ENCODE measurements at regions not wholly inside any gene's neighbourhood (a gene's known extent, or its start where the extent isn't known, plus 50 kb on each side); places are given as distances from the start of the nearest gene placed in this dataset.

- no peaks in the 10 kb centered on the region for H3K27me3 ChIP-seq (ENCODE audit: insufficient read depth, low read length)
- no peak overlapping the region for H3K27ac ChIP-seq (ENCODE audit: low read length)
- H3K36me3 ChIP-seq (ENCODE audit: insufficient read depth, low read depth, low read length), result no peaks in the 10 kb centered on the region
- no peaks in the 10 kb centered on the region for H3K9me3 ChIP-seq (ENCODE audit: insufficient read depth, low read depth, low read length)
- no peak overlapping the region for H3K9ac ChIP-seq (ENCODE audit: low read depth, low read length)
- no peak overlapping the region for H3K4me3 ChIP-seq (ENCODE audit: low read length)
- H3K4me1 ChIP-seq (ENCODE audit: insufficient read depth, low read length), result no peaks in the 10 kb centered on the region
Observed at GRCh38 chr4:125826801-125827695, 512.3 kb downstream of the FAT4 start.

GRCh38 chr4:125827696-125828052 lies 512.9 kb downstream of the FAT4 start:
- Histone ChIP-seq H3K36me3 (ENCODE audit: insufficient read depth, low read depth, low read length) (no peaks in the 10 kb centered on the region), H3K27me3 (ENCODE audit: insufficient read depth, low read length) (no peaks in the 10 kb centered on the region), H3K27ac (ENCODE audit: low read length) (no peak overlapping the region), H3K9ac (ENCODE audit: low read depth, low read length) (no peak overlapping the region), H3K9me3 (ENCODE audit: insufficient read depth, low read depth, low read length) (no peaks in the 10 kb centered on the region), H3K4me1 (ENCODE audit: insufficient read depth, low read length) (no peaks in the 10 kb centered on the region), H3K4me3 (ENCODE audit: low read length) (no peak overlapping the region)

- Histone ChIP-seq H3K27me3 (ENCODE audit: insufficient read depth, low read length) (no peaks in the 10 kb centered on the region), H3K4me3 (ENCODE audit: low read length) (no peak overlapping the region), H3K36me3 (ENCODE audit: insufficient read depth, low read depth, low read length) (no peaks in the 10 kb centered on the region), H3K4me1 (ENCODE audit: insufficient read depth, low read length) (no peaks in the 10 kb centered on the region), H3K9me3 (ENCODE audit: insufficient read depth, low read depth, low read length) (no peaks in the 10 kb centered on the region), H3K27ac (ENCODE audit: low read length) (no peak overlapping the region), H3K9ac (ENCODE audit: low read depth, low read length) (no peak overlapping the region)
Observed at GRCh38 chr4:125828346-125828745, 513.6 kb downstream of the FAT4 start.

- H3K4me3 ChIP-seq (ENCODE audit: low read length), result no peak overlapping the region
- H3K27ac ChIP-seq (ENCODE audit: low read length), result no peak overlapping the region
Observed at GRCh38 chr4:125832161-125832560, 517.4 kb downstream of the FAT4 start.

GRCh38 chr4:125836597-125837195 lies 521.9 kb downstream of the FAT4 start:
- no peaks in the 10 kb centered on the region for H3K36me3 ChIP-seq (ENCODE audit: insufficient read depth, low read depth, low read length)
- H3K9me3 ChIP-seq (ENCODE audit: insufficient read depth, low read depth, low read length), result no peaks in the 10 kb centered on the region
- no peak overlapping the region for H3K27ac ChIP-seq (ENCODE audit: low read length)
- H3K27me3 ChIP-seq (ENCODE audit: insufficient read depth, low read length), result no peaks in the 10 kb centered on the region
- H3K4me1 ChIP-seq (ENCODE audit: insufficient read depth, low read length), result no peaks in the 10 kb centered on the region
- no peak overlapping the region for H3K4me3 ChIP-seq (ENCODE audit: low read length)
- H3K9ac ChIP-seq (ENCODE audit: low read depth, low read length), result no peak overlapping the region

More at GRCh38 chr4:125832161-125832560, 517.4 kb downstream of the FAT4 start:
- Histone ChIP-seq H3K27me3 (ENCODE audit: insufficient read depth, low read length) (no peaks in the 10 kb centered on the region), H3K36me3 (ENCODE audit: insufficient read depth, low read depth, low read length) (no peaks in the 10 kb centered on the region), H3K9ac (ENCODE audit: low read depth, low read length) (no peak overlapping the region), H3K4me1 (ENCODE audit: insufficient read depth, low read length) (no peaks in the 10 kb centered on the region), H3K9me3 (ENCODE audit: insufficient read depth, low read depth, low read length) (no peaks in the 10 kb centered on the region)

GRCh38 chr4:125837493-125838201 lies 522.9 kb downstream of the FAT4 start:
- H3K9me3 ChIP-seq (ENCODE audit: insufficient read depth, low read depth, low read length), result no peaks in the 10 kb centered on the region
- no peaks in the 10 kb centered on the region for H3K27me3 ChIP-seq (ENCODE audit: insufficient read depth, low read length)
- H3K27ac ChIP-seq (ENCODE audit: low read length), result no peak overlapping the region
- H3K9ac ChIP-seq (ENCODE audit: low read depth, low read length), result no peak overlapping the region
- H3K4me3 ChIP-seq (ENCODE audit: low read length), result no peak overlapping the region
- H3K4me1 ChIP-seq (ENCODE audit: insufficient read depth, low read length), result no peaks in the 10 kb centered on the region
- H3K36me3 ChIP-seq (ENCODE audit: insufficient read depth, low read depth, low read length), result no peaks in the 10 kb centered on the region

GRCh38 chr4:125838202-125838601 lies 523.4 kb downstream of the FAT4 start:
- Histone ChIP-seq H3K9ac (ENCODE audit: low read depth, low read length) (no peak overlapping the region), H3K27me3 (ENCODE audit: insufficient read depth, low read length) (no peaks in the 10 kb centered on the region), H3K36me3 (ENCODE audit: insufficient read depth, low read depth, low read length) (no peaks in the 10 kb centered on the region), H3K4me1 (ENCODE audit: insufficient read depth, low read length) (no peaks in the 10 kb centered on the region), H3K27ac (ENCODE audit: low read length) (no peak overlapping the region), H3K9me3 (ENCODE audit: insufficient read depth, low read depth, low read length) (no peaks in the 10 kb centered on the region), H3K4me3 (ENCODE audit: low read length) (no peak overlapping the region)

GRCh38 chr4:125838924-125839323 lies 524.2 kb downstream of the FAT4 start:
- no peak overlapping the region for H3K4me3 ChIP-seq (ENCODE audit: low read length)
- H3K9ac ChIP-seq (ENCODE audit: low read depth, low read length), result no peak overlapping the region
- no peaks in the 10 kb centered on the region for H3K36me3 ChIP-seq (ENCODE audit: insufficient read depth, low read depth, low read length)
- no peaks in the 10 kb centered on the region for H3K27me3 ChIP-seq (ENCODE audit: insufficient read depth, low read length)
- no peaks in the 10 kb centered on the region for H3K4me1 ChIP-seq (ENCODE audit: insufficient read depth, low read length)
- no peak overlapping the region for H3K27ac ChIP-seq (ENCODE audit: low read length)
- H3K9me3 ChIP-seq (ENCODE audit: insufficient read depth, low read depth, low read length), result no peaks in the 10 kb centered on the region

GRCh38 chr4:125843947-125844346 lies 529.2 kb downstream of the FAT4 start:
- Histone ChIP-seq H3K27me3 (ENCODE audit: insufficient read depth, low read length) (no peaks in the 10 kb centered on the region), H3K4me1 (ENCODE audit: insufficient read depth, low read length) (no peaks in the 10 kb centered on the region), H3K4me3 (ENCODE audit: low read length) (no peak overlapping the region), H3K9ac (ENCODE audit: low read depth, low read length) (no peak overlapping the region), H3K36me3 (ENCODE audit: insufficient read depth, low read depth, low read length) (no peaks in the 10 kb centered on the region), H3K27ac (ENCODE audit: low read length) (no peak overlapping the region), H3K9me3 (ENCODE audit: insufficient read depth, low read depth, low read length) (no peaks in the 10 kb centered on the region)

- Histone ChIP-seq H3K36me3 (ENCODE audit: insufficient read depth, low read depth, low read length) (no peaks in the 10 kb centered on the region), H3K9ac (ENCODE audit: low read depth, low read length) (no peak overlapping the region), H3K27ac (ENCODE audit: low read length) (no peak overlapping the region), H3K4me3 (ENCODE audit: low read length) (no peak overlapping the region), H3K4me1 (ENCODE audit: insufficient read depth, low read length) (no peaks in the 10 kb centered on the region), H3K27me3 (ENCODE audit: insufficient read depth, low read length) (no peaks in the 10 kb centered on the region), H3K9me3 (ENCODE audit: insufficient read depth, low read depth, low read length) (no peaks in the 10 kb centered on the region)
Observed at GRCh38 chr4:125847518-125847917, 532.8 kb downstream of the FAT4 start.

- Histone ChIP-seq H3K27me3 (ENCODE audit: insufficient read depth, low read length) (no peaks in the 10 kb centered on the region), H3K4me3 (ENCODE audit: low read length) (no peak overlapping the region), H3K4me1 (ENCODE audit: insufficient read depth, low read length) (no peaks in the 10 kb centered on the region), H3K36me3 (ENCODE audit: insufficient read depth, low read depth, low read length) (no peaks in the 10 kb centered on the region), H3K9ac (ENCODE audit: low read depth, low read length) (no peak overlapping the region), H3K9me3 (ENCODE audit: insufficient read depth, low read depth, low read length) (no peaks in the 10 kb centered on the region), H3K27ac (ENCODE audit: low read length) (no peak overlapping the region)
Observed at GRCh38 chr4:125849869-125850268, 535.1 kb downstream of the FAT4 start.

Measured in iPS-20b (cell line).